Upper lobe of right lung (tissue), 1 donor: ENCODE measurements at regions not wholly inside any gene's neighbourhood (a gene's known extent, or its start where the extent isn't known, plus 50 kb on each side); places are given as distances from the start of the nearest gene placed in this dataset.

ENCODE experiments used
- ATAC-seq: fragments of 200-7000 bp; cut with Tn5 transposase; one replicate; pipeline ENCODE4 v1.9.1; 2020; ENCODE audit warnings: mild to moderate bottlenecking, moderate library complexity
- DNase-seq: peaks from one replicate; pipeline ENCODE4 v3.0.0-alpha.2; 2020
- H3K27ac ChIP-seq: fragments of 200-600 bp; one replicate; pipeline ENCODE4 v1.8.0; 2022
- H3K27me3 ChIP-seq: fragments of 200-600 bp; one replicate; pipeline ENCODE4 v1.8.0; 2022; ENCODE audit warnings: mild to moderate bottlenecking
- H3K36me3 ChIP-seq: fragments of 200-600 bp; one replicate; pipeline ENCODE4 v1.8.0; 2022
- H3K4me1 ChIP-seq: fragments of 200-600 bp; one replicate; pipeline ENCODE4 v1.8.0; 2022
- H3K4me3 ChIP-seq: fragments of 200-600 bp; one replicate; pipeline ENCODE4 v1.8.0; 2022; ENCODE audit warnings: mild to moderate bottlenecking
- H3K9me3 ChIP-seq: fragments of 200-600 bp; one replicate; pipeline ENCODE4 v1.8.0; 2022
- CTCF ChIP-seq: fragments of 200-600 bp; IDR thresholded peaks from one replicate; pipeline ENCODE4 v1.8.0; 2022; ENCODE audit warnings: antibody characterized with exemption
- intact Hi-C: fragments of 100-400 bp; cut with DNase I; formaldehyde crosslinking; loops from one replicate; pipeline ENCODE4 v1.11.0; 2022
- donor health status: DM: no; HTN: yes; CAD: no; lungs with severe emphysema.

- no peaks in the 10 kb centered on the region for H3K9me3 ChIP-seq
- ATAC-seq (no peak), DNase-seq (no peak)
- H3K36me3 ChIP-seq = no peaks in the 10 kb centered on the region
- TF ChIP-seq CTCF = no peak
- intact Hi-C loops = no loop called here
- H3K4me1 ChIP-seq = no peaks in the 10 kb centered on the region
- no peak overlapping the region for H3K27ac ChIP-seq
- no peaks in the 10 kb centered on the region for H3K27me3 ChIP-seq
- no peak overlapping the region for H3K4me3 ChIP-seq
Observed at GRCh38 chr6:121608270-121608669, 172.8 kb downstream of the GJA1 start.

- intact Hi-C loops = no loop called here
- no peak for TF ChIP-seq CTCF
- no peak for ATAC-seq
- no peak overlapping the region for H3K27ac ChIP-seq
- H3K9me3 ChIP-seq = no peaks in the 10 kb centered on the region
- H3K4me3 ChIP-seq = no peak overlapping the region
- no peak for DNase-seq
- H3K36me3 ChIP-seq = no peaks in the 10 kb centered on the region
- no peaks in the 10 kb centered on the region for H3K27me3 ChIP-seq
- H3K4me1 ChIP-seq = no peaks in the 10 kb centered on the region
Observed at GRCh38 chr6:121609281-121609680, 173.8 kb downstream of the GJA1 start.

GRCh38 chr6:121612927-121613326, 177.5 kb downstream of the GJA1 start:
- Histone ChIP-seq H3K4me1 (no peaks in the 10 kb centered on the region), H3K4me3 (no peak overlapping the region), H3K36me3 (no peaks in the 10 kb centered on the region), H3K9me3 (no peaks in the 10 kb centered on the region), H3K27ac (no peak overlapping the region), H3K27me3 (no peaks in the 10 kb centered on the region)
- no peak for ATAC-seq
- intact Hi-C loops = no loop called here
- no peak for TF ChIP-seq CTCF
- no peak for DNase-seq

- Histone ChIP-seq H3K27me3 (no peaks in the 10 kb centered on the region), H3K9me3 (no peaks in the 10 kb centered on the region), H3K36me3 (no peaks in the 10 kb centered on the region), H3K4me1 (no peaks in the 10 kb centered on the region), H3K27ac (no peak overlapping the region), H3K4me3 (no peak overlapping the region)
- no peak for TF ChIP-seq CTCF
- ATAC-seq (no peak), DNase-seq (no peak)
- intact Hi-C loops = no loop called here
Observed at GRCh38 chr6:121614115-121614514, 178.7 kb downstream of the GJA1 start.

- Histone ChIP-seq H3K9me3 (no peaks in the 10 kb centered on the region), H3K36me3 (no peaks in the 10 kb centered on the region), H3K27me3 (no peaks in the 10 kb centered on the region), H3K4me3 (no peak overlapping the region), H3K4me1 (no peaks in the 10 kb centered on the region), H3K27ac (no peak overlapping the region)
- no peak for TF ChIP-seq CTCF
- intact Hi-C loops = no loop called here
- no peak for DNase-seq
- no peak for ATAC-seq
Observed at GRCh38 chr6:121615493-121615892, 180.0 kb downstream of the GJA1 start.

- no peak for ATAC-seq
- Histone ChIP-seq H3K4me3 (no peak overlapping the region), H3K4me1 (no peaks in the 10 kb centered on the region), H3K27ac (no peak overlapping the region), H3K9me3 (no peaks in the 10 kb centered on the region), H3K27me3 (no peaks in the 10 kb centered on the region), H3K36me3 (no peaks in the 10 kb centered on the region)
- DNase-seq = no peak
- intact Hi-C loops = no loop called here
- TF ChIP-seq CTCF = no peak
Observed at GRCh38 chr6:121616406-121616805, 181.0 kb downstream of the GJA1 start.
